ENCODE measurements at regions not wholly inside any gene's neighbourhood (a gene's known extent, or its start where the extent isn't known, plus 50 kb on each side); places are given as distances from the start of the nearest gene placed in this dataset.

GRCh38 chr17:14547016-14547415 lies 246.1 kb downstream of the HS3ST3B1 start:
- Histone ChIP-seq H2BK5ac (ENCODE audit: low read depth, low read length, poor library complexity) (no peak overlapping the region), H3K27me3 (ENCODE audit: insufficient read depth, low read length) (no peaks in the 10 kb centered on the region), H3K4me3 (ENCODE audit: low read depth, low read length) (no peak overlapping the region), H2BK120ac (ENCODE audit: insufficient read depth, low read length, poor library complexity) (no peak overlapping the region), H2AFZ (ENCODE audit: insufficient read depth, low read length, poor library complexity) (no peak overlapping the region), H3K18ac (ENCODE audit: low read length) (no peak overlapping the region), H4K91ac (ENCODE audit: low read depth, low read length) (no peak overlapping the region), H4K8ac (ENCODE audit: low read depth, low read length) (no peak overlapping the region), H3K4me1 (ENCODE audit: control insufficient read depth in 1 of 2, insufficient read depth in 2 of 2, low read length in 2 of 2) (no peaks in the 10 kb centered on the region), H3K27ac (ENCODE audit: low read depth, low read length) (no peak overlapping the region), H3K4me2 (ENCODE audit: low read length) (no peak overlapping the region), H3K14ac (ENCODE audit: low read length) (no peak overlapping the region), H3K9me3 (ENCODE audit: insufficient read depth, low read depth, low read length) (no peaks in the 10 kb centered on the region), H2AK5ac (ENCODE audit: low read length) (no peak overlapping the region), H3K4ac (ENCODE audit: low read depth, low read length) (no peak overlapping the region), H4K12ac (ENCODE audit: low read depth, low read length) (no peak overlapping the region), H3K9ac (ENCODE audit: low read length) (no peak overlapping the region), H3K23ac (ENCODE audit: low read length) (no peak overlapping the region), H3K36me3 (ENCODE audit: control insufficient read depth in 1 of 2, insufficient read depth in 2 of 2, low read length in 2 of 2) (no peaks in the 10 kb centered on the region), H3K79me1 (ENCODE audit: low read length) (no peaks in the 10 kb centered on the region), H3K79me2 (ENCODE audit: control insufficient read depth, insufficient read depth, low read length, poor library complexity) (no peaks in the 10 kb centered on the region), H2BK12ac (ENCODE audit: low read length) (no peak overlapping the region)
- no CpG with 5 or more reads among the region's 5 CpGs for WGBS (ENCODE audit: extremely low coverage, insufficient coverage, insufficient read length)
- DNase-seq, result no peak

- Histone ChIP-seq H3K27ac (ENCODE audit: low read depth, low read length) (no peak overlapping the region), H3K4me1 (ENCODE audit: control insufficient read depth in 1 of 2, insufficient read depth in 2 of 2, low read length in 2 of 2) (no peaks in the 10 kb centered on the region), H2AFZ (ENCODE audit: insufficient read depth, low read length, poor library complexity) (no peak overlapping the region), H2BK120ac (ENCODE audit: insufficient read depth, low read length, poor library complexity) (no peak overlapping the region), H4K12ac (ENCODE audit: low read depth, low read length) (no peak overlapping the region), H3K4ac (ENCODE audit: low read depth, low read length) (no peak overlapping the region), H3K27me3 (ENCODE audit: insufficient read depth, low read length) (no peaks in the 10 kb centered on the region), H2AK5ac (ENCODE audit: low read length) (no peak overlapping the region), H3K18ac (ENCODE audit: low read length) (no peak overlapping the region), H3K9me3 (ENCODE audit: insufficient read depth, low read depth, low read length) (no peaks in the 10 kb centered on the region), H3K23ac (ENCODE audit: low read length) (no peak overlapping the region), H4K8ac (ENCODE audit: low read depth, low read length) (no peak overlapping the region), H3K14ac (ENCODE audit: low read length) (no peak overlapping the region), H3K4me2 (ENCODE audit: low read length) (no peak overlapping the region), H3K79me2 (ENCODE audit: control insufficient read depth, insufficient read depth, low read length, poor library complexity) (no peaks in the 10 kb centered on the region), H3K4me3 (ENCODE audit: low read depth, low read length) (no peak overlapping the region), H3K79me1 (ENCODE audit: low read length) (no peaks in the 10 kb centered on the region), H3K36me3 (ENCODE audit: control insufficient read depth in 1 of 2, insufficient read depth in 2 of 2, low read length in 2 of 2) (no peaks in the 10 kb centered on the region), H3K9ac (ENCODE audit: low read length) (no peak overlapping the region), H4K91ac (ENCODE audit: low read depth, low read length) (no peak overlapping the region), H2BK5ac (ENCODE audit: low read depth, low read length, poor library complexity) (no peak overlapping the region), H2BK12ac (ENCODE audit: low read length) (no peak overlapping the region)
- no CpG with 5 or more reads among the region's 16 CpGs for WGBS (ENCODE audit: extremely low coverage, insufficient coverage, insufficient read length)
- DNase-seq, result peak in 1 of 2 donors; percentile 10
These were observed 244.4 kb downstream of the HS3ST3B1 start for GRCh38 chr17:14545156-14545906.

- no peak overlapping the region for H2AFZ ChIP-seq (ENCODE audit: insufficient read depth, low read length, poor library complexity)
- no peak overlapping the region for H2AK5ac ChIP-seq (ENCODE audit: low read length)
- H3K4me1 ChIP-seq (ENCODE audit: control insufficient read depth in 1 of 2, insufficient read depth in 2 of 2, low read length in 2 of 2), result no peaks in the 10 kb centered on the region
- H2BK5ac ChIP-seq (ENCODE audit: low read depth, low read length, poor library complexity), result no peak overlapping the region
- no peaks in the 10 kb centered on the region for H3K27me3 ChIP-seq (ENCODE audit: insufficient read depth, low read length)
- no peak overlapping the region for H3K14ac ChIP-seq (ENCODE audit: low read length)
- no peaks in the 10 kb centered on the region for H3K36me3 ChIP-seq (ENCODE audit: control insufficient read depth in 1 of 2, insufficient read depth in 2 of 2, low read length in 2 of 2)
- H4K8ac ChIP-seq (ENCODE audit: low read depth, low read length), result no peak overlapping the region
- H3K4me2 ChIP-seq (ENCODE audit: low read length), result no peak overlapping the region
- H3K79me2 ChIP-seq (ENCODE audit: control insufficient read depth, insufficient read depth, low read length, poor library complexity), result no peaks in the 10 kb centered on the region
- H4K91ac ChIP-seq (ENCODE audit: low read depth, low read length), result no peak overlapping the region
- 98% methylated on average over 2 of the region's 2 CpGs for WGBS (ENCODE audit: extremely low coverage, insufficient coverage, insufficient read length)
- H3K23ac ChIP-seq (ENCODE audit: low read length), result no peak overlapping the region
- no peak overlapping the region for H3K27ac ChIP-seq (ENCODE audit: low read depth, low read length)
- no peak overlapping the region for H2BK120ac ChIP-seq (ENCODE audit: insufficient read depth, low read length, poor library complexity)
- H3K4ac ChIP-seq (ENCODE audit: low read depth, low read length), result no peak overlapping the region
- no peak for DNase-seq
- H2BK12ac ChIP-seq (ENCODE audit: low read length), result no peak overlapping the region
- H3K9ac ChIP-seq (ENCODE audit: low read length), result no peak overlapping the region
- H3K79me1 ChIP-seq (ENCODE audit: low read length), result no peaks in the 10 kb centered on the region
- no peak overlapping the region for H3K18ac ChIP-seq (ENCODE audit: low read length)
- H3K4me3 ChIP-seq (ENCODE audit: low read depth, low read length), result no peak overlapping the region
- no peaks in the 10 kb centered on the region for H3K9me3 ChIP-seq (ENCODE audit: insufficient read depth, low read depth, low read length)
- H4K12ac ChIP-seq (ENCODE audit: low read depth, low read length), result no peak overlapping the region
These were observed 240.8 kb downstream of the HS3ST3B1 start for GRCh38 chr17:14541714-14542113.

GRCh38 chr17:14539801-14540200 lies 238.9 kb downstream of the HS3ST3B1 start:
- H3K23ac ChIP-seq (ENCODE audit: low read length), result no peak overlapping the region
- DNase-seq, result peak in 1 of 2 donors; percentile 40
- no peak overlapping the region for H2BK5ac ChIP-seq (ENCODE audit: low read depth, low read length, poor library complexity)

More at GRCh38 chr17:14539801-14540200, 238.9 kb downstream of the HS3ST3B1 start:
- WGBS (ENCODE audit: extremely low coverage, insufficient coverage, insufficient read length), result no CpG with 5 or more reads among the region's 6 CpGs
- Histone ChIP-seq H3K18ac (ENCODE audit: low read length) (no peak overlapping the region), H3K14ac (ENCODE audit: low read length) (no peak overlapping the region), H3K9me3 (ENCODE audit: insufficient read depth, low read depth, low read length) (no peaks in the 10 kb centered on the region), H3K79me1 (ENCODE audit: low read length) (no peaks in the 10 kb centered on the region), H3K4me2 (ENCODE audit: low read length) (no peak overlapping the region), H3K27ac (ENCODE audit: low read depth, low read length) (no peak overlapping the region), H4K12ac (ENCODE audit: low read depth, low read length) (no peak overlapping the region), H2BK12ac (ENCODE audit: low read length) (no peak overlapping the region), H3K79me2 (ENCODE audit: control insufficient read depth, insufficient read depth, low read length, poor library complexity) (no peaks in the 10 kb centered on the region), H3K9ac (ENCODE audit: low read length) (no peak overlapping the region), H3K36me3 (ENCODE audit: control insufficient read depth in 1 of 2, insufficient read depth in 2 of 2, low read length in 2 of 2) (no peaks in the 10 kb centered on the region), H4K8ac (ENCODE audit: low read depth, low read length) (no peak overlapping the region), H4K91ac (ENCODE audit: low read depth, low read length) (no peak overlapping the region), H3K27me3 (ENCODE audit: insufficient read depth, low read length) (no peaks in the 10 kb centered on the region), H2AFZ (ENCODE audit: insufficient read depth, low read length, poor library complexity) (no peak overlapping the region), H2BK120ac (ENCODE audit: insufficient read depth, low read length, poor library complexity) (no peak overlapping the region), H3K4me3 (ENCODE audit: low read depth, low read length) (no peak overlapping the region), H3K4me1 (ENCODE audit: control insufficient read depth in 1 of 2, insufficient read depth in 2 of 2, low read length in 2 of 2) (no peaks in the 10 kb centered on the region), H3K4ac (ENCODE audit: low read depth, low read length) (no peak overlapping the region), H2AK5ac (ENCODE audit: low read length) (no peak overlapping the region)
